ENCODE measurements at regions not wholly inside any gene's neighbourhood (a gene's known extent, or its start where the extent isn't known, plus 50 kb on each side); places are given as distances from the start of the nearest gene placed in this dataset.

GRCh38 chr15:58235961-58236360 lies 97.8 kb downstream of the AQP9 start:
- DNase-seq (ENCODE audit: low spot score), result no peak

- DNase-seq (ENCODE audit: low spot score), result no peak
Measured at GRCh38 chr15:58240191-58240932, 102.2 kb downstream of the AQP9 start.

- peak; percentile 30 for DNase-seq (ENCODE audit: low spot score)
Measured at GRCh38 chr15:58241872-58242271, 103.7 kb downstream of the AQP9 start.

DNA sequence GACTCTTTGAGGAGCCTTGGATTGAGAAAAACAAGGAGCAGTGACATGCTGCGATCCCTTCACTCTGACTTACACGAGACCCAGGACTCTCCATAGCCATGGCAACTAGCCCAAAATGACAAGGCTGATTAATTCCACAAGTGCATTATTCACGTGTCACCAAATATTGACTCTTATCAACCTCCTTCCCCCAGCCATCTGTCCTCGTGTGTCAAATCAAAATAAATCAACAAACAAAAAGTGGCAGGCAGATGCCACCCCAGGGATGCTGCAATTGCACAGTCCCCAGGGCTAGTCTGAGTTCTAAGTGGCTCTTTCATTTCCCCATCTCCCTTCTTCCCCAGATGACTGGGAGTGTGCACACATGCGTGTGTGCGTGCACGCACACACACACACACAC lies 104.9 kb downstream of the AQP9 start:
- no peak for DNase-seq (ENCODE audit: low spot score)

DNA sequence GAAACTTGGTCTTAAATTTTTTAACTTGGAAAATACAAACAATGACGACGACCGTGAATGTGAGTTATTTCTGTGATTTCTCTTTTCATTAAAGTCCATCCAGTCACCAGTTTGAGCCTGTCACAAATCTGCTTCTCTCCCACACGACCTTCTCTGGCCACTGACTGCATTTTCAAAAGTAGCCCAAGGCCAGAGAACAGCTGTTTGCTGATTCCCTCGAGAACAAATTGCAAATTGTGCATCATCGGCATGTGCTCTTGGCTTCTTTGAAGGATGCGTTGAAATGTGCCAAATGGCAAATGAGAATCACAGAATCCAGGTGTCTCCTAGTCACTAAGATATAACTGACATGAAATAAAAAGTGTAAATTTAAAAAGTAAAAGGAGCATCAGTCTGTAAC lies 106.4 kb downstream of the AQP9 start:
- DNase-seq (ENCODE audit: low spot score), result no peak

GRCh38 chr15:58246041-58246440 lies 107.9 kb downstream of the AQP9 start:
- no peak for DNase-seq (ENCODE audit: low spot score)

DNA sequence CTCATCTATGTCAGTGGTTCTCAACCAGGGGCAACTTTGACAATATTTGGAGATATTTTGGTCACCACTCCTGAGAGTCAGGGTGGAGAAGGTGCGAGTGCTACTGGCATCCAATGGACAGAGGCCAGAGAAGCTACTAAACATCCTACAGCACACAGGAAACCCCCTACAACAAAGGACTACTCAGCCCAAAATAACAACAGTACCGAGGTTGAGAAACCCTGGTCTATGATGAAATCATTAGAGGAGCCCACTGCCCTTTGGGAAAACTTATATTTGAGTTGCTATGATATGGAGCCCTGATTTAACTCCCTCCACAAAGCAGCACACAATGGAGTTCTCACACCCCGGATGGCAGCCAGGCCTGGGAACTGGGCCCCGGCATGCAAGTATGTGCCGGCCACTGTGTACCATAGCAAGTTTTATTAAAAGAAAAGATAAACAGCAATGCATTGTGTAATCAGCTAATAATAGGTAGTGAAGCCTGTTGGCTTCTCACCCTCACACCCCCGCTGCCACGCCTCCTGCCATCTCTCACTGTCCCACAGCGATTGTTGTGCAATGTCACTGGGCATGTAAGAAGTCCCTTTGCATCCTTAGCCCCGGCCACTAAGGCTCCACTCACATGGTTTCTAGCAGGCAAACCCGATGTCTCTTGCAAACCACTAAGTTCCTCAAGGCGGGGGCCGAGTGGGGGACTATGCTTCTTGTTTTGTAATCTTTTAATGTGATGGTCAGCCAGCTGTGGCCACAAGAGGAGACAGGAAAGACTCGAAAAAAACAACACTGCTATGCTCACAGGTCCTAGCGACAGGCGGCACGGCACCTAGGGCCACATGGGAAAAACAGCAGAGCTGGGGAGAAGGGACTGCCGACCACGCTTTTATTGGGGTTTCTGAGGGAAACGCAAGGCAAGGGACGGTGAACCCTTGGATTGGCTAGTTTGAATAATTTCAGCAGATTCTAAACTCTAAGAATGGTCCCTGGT lies 110.0 kb downstream of the AQP9 start:
- peak; percentile 32 for DNase-seq (ENCODE audit: low spot score)

DNA sequence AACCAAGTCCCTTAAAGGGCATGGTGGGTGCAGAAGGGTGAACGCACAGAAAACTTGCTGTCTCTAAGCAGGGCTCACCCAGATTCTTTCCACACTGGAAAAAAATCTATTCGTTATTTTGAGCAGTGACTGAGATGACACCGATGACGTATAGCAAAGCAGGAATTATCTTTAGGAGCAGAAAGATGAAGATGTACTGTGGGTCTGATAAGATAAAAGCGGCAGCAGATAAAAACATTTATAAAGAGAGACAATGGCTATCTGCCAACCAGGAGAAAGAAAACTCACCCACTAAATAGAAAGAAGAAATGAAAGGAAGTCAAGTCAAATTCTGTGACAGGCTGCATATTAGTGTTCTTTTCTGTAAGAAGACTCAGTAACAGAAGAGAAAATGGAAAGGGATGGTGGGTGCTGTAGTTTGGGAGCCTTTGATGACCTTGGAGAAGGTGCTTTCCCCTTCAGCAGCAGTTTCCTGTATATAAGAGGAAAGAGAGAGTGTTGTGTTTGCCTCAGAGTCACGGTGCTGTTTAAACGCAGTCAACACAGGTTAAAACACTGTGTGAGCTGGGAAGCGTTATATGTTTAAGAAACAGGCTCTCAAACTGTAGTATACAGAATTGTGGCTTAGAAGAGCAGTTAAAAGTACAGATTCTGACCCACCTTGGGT lies 111.6 kb downstream of the AQP9 start:
- DNase-seq (ENCODE audit: low spot score), result no peak

DNA sequence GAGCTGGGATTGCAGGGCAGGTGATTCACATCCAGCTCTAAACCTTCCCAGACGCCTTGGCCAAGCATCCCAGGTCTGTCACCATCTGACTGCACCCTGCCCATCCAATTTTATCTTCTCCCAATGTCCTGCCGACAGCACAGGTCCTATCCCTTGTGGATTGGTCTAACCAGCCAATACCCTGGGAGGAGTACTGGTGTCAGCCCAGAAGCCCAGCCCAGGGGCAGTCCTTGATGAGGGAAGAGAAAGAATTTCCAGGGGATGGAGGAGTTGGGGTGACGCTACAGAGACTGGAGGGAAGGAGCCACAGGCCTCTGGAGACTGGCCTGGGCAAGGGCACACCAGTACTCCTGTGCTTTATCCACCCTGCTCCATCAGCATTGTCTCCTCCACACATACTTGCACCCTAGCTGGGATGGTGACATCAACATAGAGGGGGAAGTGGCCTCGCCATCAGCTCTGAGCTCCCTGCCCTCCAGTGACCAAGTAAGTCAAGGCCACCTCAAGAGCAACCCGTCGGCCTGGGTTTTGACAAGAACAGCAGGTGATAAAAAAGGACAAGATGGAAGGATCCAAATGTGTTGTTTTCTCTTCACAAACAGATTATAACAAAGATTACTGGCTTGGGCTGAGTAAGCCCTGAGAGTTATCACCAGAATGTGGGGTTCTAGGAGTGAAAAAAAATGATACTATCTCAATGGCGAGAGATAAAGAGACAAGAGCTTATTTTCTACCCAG lies 114.6 kb downstream of the AQP9 start:
- DNase-seq (ENCODE audit: low spot score), result no peak

- DNase-seq (ENCODE audit: low spot score), result no peak
Measured at GRCh38 chr15:58257776-58258325, 119.7 kb downstream of the AQP9 start.

DNA sequence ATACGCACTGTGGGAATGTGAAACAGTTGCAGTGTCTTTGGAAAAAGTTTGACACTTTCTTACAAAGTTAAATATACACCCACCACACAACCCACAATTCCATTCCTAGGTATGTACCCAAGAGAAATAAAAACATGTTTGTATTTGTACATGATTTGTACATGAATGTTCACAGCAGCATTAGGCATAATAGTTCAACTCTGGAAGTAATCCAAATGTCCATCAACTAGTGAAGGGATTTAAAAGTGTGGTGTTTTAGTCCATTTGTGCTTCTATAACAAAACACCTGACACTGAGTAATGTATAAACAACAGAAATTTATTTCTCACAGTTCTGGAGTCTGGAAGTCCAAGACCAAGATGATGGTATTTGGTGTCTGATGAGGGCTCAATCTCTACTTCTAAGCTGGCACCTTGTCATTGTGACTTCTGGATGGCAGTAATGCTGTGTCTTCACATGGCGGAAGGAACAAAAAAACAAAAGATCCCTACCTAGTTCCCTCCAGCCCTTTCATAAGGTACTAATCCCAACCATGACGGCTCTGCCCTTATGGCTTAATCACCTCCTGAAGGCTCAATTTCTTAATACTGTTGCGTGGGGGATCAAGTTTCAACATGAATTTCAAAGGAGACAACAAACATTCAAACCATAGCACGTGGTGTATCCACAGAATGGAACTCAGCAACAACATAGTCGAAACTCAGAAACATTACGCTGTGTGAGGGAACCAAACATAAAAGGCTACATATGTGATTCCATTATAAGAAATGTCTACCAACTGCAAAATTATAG lies 120.5 kb downstream of the AQP9 start:
- DNase-seq (ENCODE audit: low spot score), result no peak

DNA sequence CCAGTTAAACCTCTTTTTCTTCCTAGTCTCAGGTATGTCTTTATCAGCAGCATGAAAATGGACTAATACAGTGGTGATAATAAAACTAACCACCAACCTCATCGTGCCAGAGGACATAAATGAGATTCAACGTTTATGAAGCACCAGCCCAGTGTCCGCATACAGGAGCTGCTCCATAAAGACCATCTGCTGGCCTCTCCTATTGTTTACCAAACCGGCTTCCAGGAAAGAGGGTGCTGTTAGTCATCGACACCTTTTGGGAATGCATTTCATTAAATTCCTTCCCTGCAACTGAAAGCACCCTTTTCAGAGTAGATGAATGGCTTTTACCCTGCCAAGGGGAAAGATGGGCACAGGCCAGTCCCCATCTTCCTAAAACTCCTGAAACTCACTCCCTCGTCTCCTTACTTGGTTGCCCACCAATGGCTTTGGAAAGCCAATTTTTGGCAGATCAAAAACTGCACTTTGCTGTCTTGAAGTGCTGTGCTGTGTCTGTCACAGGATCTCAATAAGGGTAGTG lies 122.1 kb downstream of the AQP9 start:
- no peak for DNase-seq (ENCODE audit: low spot score)

DNA sequence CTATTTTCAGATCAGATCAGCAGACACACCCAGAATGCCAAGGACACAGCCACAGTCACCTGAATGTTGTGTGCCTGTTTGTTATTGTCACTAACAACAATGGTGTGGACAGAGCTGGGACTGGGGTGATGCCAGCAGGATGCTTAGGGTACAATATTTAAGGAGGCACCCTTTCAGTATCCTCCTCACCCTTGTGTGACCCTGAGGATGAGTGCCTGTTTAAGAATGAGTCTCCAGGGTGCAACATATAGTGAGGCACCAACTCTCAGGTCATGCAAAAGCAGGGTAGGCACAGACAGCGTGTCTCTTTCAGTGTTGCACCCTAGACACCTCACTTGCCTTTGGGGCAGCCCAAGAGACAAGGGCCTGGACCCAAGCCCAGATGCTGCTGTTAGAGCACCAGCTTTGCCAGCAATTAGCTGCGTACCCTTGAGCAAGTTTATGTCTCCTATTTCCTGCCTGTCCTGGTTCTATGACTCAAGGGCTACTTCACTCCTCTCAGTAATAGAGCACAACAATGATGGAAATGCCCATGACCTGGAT lies 122.6 kb downstream of the AQP9 start:
- no peak for DNase-seq (ENCODE audit: low spot score)

DNA sequence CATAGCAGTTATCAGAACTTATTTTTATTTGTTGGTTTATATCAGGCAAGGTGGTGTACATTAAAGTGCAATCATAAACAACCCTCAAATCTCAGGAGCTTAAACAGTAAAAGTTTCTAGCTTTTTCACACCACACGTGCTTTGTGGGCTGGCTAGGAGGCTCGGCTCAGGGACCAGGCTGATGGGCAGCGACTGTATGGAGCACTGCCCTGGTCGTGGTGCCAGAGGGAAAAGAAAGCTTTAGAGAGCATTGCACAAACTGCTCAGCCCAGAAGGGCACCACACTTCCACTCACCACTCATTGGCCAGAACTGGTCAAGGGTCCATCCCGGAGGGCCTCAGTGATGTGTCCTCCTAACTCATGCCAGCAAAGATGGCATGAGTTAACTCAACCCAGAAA lies 123.2 kb downstream of the AQP9 start:
- DNase-seq (ENCODE audit: low spot score), result no peak

DNA sequence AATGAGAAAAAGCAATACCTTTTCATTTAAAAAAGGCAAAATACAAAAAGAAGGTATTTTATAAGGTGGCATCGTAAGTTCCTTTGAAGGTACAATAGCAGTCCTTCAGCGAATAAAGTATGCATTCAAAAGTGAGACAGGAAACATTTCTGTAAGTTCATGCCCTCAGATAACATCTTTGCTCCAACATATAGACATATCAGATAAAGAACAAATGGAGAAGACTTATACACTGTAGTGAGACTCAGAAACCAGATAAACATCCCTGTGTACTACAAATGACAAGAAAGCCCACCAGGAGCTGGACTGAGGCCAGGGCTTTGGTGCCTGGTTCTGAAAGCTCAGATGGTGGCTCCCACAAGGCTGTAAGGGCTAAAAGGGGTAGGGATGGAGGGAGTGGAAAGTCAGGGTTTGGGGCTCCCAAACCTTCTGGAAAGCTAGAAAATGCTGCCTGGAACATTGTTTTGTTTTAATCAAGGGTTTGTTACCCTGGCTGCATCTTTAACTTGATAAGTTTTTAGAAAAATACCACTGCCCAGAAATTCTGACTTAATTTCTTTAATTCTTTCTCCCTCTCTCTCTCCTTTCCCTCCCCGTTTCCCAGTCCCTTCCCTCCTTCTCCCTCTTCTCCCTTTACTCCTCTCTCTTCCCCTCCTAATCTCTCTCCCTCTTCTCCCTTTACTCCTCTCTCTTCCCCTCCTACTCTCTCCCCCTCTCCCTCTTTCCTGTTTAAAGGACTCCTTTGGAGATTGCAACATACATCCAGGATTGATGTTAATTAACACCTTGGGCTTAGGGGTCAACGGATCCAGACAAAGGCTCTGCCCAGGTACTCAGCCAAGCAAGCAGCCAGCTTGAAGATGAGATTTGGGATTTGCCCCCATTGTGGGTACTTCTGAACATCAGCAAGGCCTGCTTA lies 126.1 kb downstream of the AQP9 start:
- no peak for DNase-seq (ENCODE audit: low spot score)

GRCh38 chr15:58267051-58267450 lies 128.9 kb downstream of the AQP9 start:
- DNase-seq (ENCODE audit: low spot score), result no peak

GRCh38 chr15:58268746-58269267 lies 130.6 kb downstream of the AQP9 start:
- no peak for DNase-seq (ENCODE audit: low spot score)

GRCh38 chr15:58269455-58270414 lies 131.6 kb downstream of the AQP9 start:
- peak; percentile 71 for DNase-seq (ENCODE audit: low spot score)

Measured in AG20443 (cell line).